Ovary (tissue), 3 donors: ENCODE measurements at regions not wholly inside any gene's neighbourhood (a gene's known extent, or its start where the extent isn't known, plus 50 kb on each side); places are given as distances from the start of the nearest gene placed in this dataset.
"Not testable (repeated sequence)": the region's sequence is repeated elsewhere in the genome, so short reads cannot be mapped to it uniquely, and the experiment has no call there.

Experiments used
- EP300 ChIP-seq: sonication (generic); formaldehyde crosslinking; IDR thresholded peaks from one replicate; pipeline ENCODE4 v1.6.1; 2017; ENCODE audit warnings: antibody characterized with exemption
- POLR2A ChIP-seq: fragments of 450-650 bp; IDR thresholded peaks from one replicate; pipeline ENCODE4 v1.6.1; 2017; ENCODE audit warnings: antibody characterized with exemption, mild to moderate bottlenecking, moderate library complexity
- TF ChIP-seq, protein P1 (sequence below), 3 donors: fragments of 450-650 bp in 2 of 3; fragments of 200-600 bp in 1 of 3; IDR thresholded peaks; one replicate each; pipeline versions ENCODE4 v1.5.1 to v1.8.0; 2016 to 2022; ENCODE audit warnings: antibody characterized with exemption in 3 of 3, mild to moderate bottlenecking in 1 of 3
- donor health status: DM: no; HTN: no; CAD: no.

DNA sequence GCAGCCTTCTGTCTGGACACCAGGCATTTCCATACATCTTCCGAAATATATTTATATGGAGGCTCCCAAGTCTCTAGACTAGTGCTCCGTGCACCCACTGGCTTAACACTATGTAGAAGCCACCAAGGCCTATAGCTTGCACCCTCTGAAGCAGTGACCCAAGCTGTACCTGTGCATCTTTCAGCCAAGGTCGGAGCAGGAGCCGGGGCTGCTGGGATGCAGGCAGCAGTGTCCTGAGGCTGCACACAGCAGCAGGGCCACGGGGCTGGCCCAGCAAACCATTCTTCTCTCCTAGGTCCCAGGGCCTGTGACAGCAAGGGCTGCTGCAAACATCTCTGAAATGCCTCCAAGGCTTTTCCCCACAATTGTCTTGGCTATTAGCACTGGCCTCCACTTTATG lies 328.8 kb downstream of the FOXD4L4 start:
- TF ChIP-seq, protein P1, sequence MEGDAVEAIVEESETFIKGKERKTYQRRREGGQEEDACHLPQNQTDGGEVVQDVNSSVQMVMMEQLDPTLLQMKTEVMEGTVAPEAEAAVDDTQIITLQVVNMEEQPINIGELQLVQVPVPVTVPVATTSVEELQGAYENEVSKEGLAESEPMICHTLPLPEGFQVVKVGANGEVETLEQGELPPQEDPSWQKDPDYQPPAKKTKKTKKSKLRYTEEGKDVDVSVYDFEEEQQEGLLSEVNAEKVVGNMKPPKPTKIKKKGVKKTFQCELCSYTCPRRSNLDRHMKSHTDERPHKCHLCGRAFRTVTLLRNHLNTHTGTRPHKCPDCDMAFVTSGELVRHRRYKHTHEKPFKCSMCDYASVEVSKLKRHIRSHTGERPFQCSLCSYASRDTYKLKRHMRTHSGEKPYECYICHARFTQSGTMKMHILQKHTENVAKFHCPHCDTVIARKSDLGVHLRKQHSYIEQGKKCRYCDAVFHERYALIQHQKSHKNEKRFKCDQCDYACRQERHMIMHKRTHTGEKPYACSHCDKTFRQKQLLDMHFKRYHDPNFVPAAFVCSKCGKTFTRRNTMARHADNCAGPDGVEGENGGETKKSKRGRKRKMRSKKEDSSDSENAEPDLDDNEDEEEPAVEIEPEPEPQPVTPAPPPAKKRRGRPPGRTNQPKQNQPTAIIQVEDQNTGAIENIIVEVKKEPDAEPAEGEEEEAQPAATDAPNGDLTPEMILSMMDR (IDR thresholded peaks at IDR 0.05), result not testable (repeated sequence)
- not testable (repeated sequence) for TF ChIP-seq EP300, POLR2A
